Cardiac fibroblast (primary cell): ENCODE measurements at regions not wholly inside any gene's neighbourhood (a gene's known extent, or its start where the extent isn't known, plus 50 kb on each side); places are given as distances from the start of the nearest gene placed in this dataset.

Experiments
- DNase-seq, 2 donors: peaks; one replicate each; pipeline versions ENCODE4 v3.0.0 to v3.0.0-alpha.2; 2010; ENCODE audit warnings: low read depth in 2 of 2
- H3K4me3 ChIP-seq, 2 donors: replicated peaks in 1 of 2; 1 replicate in 1 of 2; 2 replicates in 1 of 2; pipeline ENCODE4 v1.5.1; 2011; ENCODE audit warnings: low read depth in 2 of 2, low read length in 2 of 2, mild to moderate bottlenecking in 2 of 2, moderate library complexity in 1 of 2
- TF ChIP-seq, protein P1 (sequence below): IDR thresholded peaks from one replicate; pipeline ENCODE4 v1.5.1; 2011; ENCODE audit warnings: low read depth, mild to moderate bottlenecking, low read length, inconsistent platforms

DNA sequence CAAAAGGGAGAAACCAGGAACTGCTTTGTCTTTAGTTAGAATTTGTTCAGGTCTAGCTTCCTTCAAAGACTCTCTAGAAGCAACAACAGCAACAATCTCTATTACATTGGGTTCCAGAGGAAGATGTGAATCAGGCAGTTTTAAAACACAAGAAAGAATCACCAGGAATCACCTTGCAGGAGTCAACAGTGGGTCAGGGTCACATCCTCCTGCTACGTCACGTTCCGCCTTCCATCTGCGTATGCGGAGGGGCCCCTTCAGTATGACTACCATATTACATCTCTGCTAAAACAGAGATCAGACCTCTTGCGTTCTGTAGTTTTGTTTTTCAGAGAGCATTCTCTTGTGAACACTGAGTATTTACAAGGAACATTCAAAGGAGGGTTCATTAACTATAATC, 147.8 kb upstream of the STARD13 start:
- H3K4me3 ChIP-seq: no peak overlapping the region
- TF ChIP-seq, protein P1, sequence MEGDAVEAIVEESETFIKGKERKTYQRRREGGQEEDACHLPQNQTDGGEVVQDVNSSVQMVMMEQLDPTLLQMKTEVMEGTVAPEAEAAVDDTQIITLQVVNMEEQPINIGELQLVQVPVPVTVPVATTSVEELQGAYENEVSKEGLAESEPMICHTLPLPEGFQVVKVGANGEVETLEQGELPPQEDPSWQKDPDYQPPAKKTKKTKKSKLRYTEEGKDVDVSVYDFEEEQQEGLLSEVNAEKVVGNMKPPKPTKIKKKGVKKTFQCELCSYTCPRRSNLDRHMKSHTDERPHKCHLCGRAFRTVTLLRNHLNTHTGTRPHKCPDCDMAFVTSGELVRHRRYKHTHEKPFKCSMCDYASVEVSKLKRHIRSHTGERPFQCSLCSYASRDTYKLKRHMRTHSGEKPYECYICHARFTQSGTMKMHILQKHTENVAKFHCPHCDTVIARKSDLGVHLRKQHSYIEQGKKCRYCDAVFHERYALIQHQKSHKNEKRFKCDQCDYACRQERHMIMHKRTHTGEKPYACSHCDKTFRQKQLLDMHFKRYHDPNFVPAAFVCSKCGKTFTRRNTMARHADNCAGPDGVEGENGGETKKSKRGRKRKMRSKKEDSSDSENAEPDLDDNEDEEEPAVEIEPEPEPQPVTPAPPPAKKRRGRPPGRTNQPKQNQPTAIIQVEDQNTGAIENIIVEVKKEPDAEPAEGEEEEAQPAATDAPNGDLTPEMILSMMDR: no peak
- no peak for DNase-seq

DNA sequence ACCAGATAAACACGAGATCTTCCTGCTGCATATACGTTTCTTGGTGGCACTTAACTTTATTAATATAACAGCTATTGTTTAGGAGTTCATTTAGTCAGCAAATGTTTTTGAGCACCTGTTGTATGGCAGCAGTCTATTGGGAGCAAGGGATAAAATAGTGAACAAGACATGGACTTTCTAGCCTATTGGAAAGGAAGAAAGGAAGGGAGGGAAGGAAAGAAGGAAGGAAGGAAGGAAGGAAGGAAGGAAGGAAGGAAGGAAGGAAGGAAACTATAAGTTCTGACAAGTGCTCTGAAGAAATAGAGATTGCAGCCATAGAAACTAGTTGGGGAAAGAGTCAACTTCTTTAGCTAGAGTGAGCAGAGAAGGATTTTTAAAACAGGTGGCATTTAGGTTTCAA, 149.1 kb upstream of the STARD13 start:
- TF ChIP-seq, protein P1: no peak
- DNase-seq: no peak
- no peak overlapping the region for H3K4me3 ChIP-seq

DNA sequence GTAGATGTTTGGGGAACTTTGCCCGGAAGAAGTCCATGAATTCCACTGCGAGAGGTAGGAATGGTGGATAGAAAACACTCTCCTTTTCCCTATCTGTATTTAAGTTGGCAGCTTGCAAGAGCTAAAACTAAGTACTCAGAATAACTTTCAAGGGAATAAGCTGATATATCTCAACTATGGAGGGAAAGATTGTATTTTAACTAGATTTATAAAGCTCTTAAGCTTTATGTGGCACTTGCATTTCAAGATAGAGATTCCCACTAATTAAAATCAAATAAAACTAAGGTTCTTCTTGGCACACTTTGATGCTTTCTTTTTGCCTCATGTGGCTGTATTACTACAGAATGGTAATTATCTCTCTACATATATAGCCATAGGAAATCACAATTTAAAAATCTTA, 149.7 kb upstream of the STARD13 start:
- DNase-seq: no peak
- TF ChIP-seq, protein P1: no peak
- H3K4me3 ChIP-seq: no peak overlapping the region

DNA sequence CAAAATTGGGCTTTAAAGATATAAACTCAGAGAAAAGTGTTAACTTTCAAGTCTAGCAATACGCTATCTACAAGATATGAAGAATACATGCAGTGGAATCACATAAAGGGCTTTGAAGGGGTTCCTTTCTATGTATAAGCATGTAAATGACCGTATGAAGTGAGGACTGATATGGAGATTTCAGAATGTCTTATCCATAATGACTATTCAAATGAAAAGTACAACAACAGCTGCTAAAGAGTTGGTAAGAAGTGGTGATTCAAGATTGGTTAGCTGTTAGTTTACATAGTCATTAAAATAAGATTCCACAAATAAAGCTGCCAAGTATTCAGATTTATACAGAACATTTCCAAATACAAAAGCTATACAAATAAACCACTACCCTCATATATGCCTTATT, 153.4 kb upstream of the STARD13 start:
- H3K4me3 ChIP-seq: no peak overlapping the region
- TF ChIP-seq, protein P1: no peak
- no peak for DNase-seq

DNA sequence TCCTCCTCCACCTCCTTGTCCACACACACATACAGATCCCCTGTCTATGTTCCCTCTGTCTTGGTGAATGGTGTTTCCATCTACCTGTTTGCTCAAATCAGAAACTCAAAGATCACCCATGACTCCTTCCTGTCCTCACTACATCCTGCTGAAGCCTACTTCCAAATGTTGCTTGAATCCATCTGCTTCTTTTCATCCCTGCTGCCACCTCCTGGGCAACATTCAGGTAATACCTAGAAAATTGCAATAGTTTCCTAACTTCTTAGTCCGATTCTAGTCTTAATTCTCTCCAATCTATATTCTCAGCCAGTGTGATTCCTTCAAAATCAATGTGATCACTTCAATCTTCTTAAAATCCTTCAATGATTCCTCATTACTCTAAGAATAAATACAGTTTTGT, 155.5 kb upstream of the STARD13 start:
- peak; percentile 38 to 59 for DNase-seq
- no peak overlapping the region for H3K4me3 ChIP-seq
- TF ChIP-seq, protein P1: peak; percentile 22

DNA sequence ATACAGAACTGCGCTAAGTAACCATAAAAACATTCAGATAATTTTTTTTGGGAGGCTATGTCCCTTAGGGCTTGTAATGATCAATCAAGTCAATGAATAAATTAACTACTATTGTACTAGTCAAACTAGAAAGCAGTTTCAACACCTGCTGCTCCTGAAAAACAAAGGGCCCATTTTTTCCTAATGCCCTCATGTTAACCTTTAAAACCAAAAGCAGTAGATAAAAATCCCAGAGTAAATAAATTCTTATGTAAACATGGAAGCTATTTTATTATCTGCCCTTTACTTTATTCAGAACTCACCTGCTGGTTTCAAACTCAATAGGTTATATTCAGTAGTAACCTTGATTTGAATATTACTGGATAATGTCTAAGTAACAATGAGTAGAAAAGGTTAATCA, 159.5 kb upstream of the STARD13 start:
- no peak overlapping the region for H3K4me3 ChIP-seq
- TF ChIP-seq, protein P1: no peak
- no peak for DNase-seq

DNA sequence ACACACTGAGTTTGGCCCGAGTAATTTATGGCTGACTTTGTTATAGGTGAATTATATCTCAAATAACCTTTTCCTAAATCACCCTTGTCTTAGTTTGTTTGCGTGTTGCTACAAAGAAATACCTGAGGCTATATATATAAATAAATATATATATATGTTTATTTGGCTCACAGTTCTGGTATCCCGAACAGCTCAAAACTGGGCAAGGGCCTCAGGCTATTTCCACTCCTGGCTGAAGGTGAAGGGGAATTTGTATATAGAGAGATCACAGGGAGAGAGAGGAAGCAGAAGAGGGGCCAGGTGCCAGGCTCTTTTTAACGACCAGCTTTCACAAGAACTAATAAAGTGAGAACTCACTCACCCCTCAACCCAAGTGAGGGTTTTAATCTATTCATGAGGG, 159.9 kb upstream of the STARD13 start:
- no peak overlapping the region for H3K4me3 ChIP-seq
- no peak for DNase-seq
- TF ChIP-seq, protein P1: no peak
